HUES64 (cell line): ENCODE measurements at regions not wholly inside any gene's neighbourhood (a gene's known extent, or its start where the extent isn't known, plus 50 kb on each side); places are given as distances from the start of the nearest gene placed in this dataset.
"Not testable (repeated sequence)": the region's sequence is repeated elsewhere in the genome, so short reads cannot be mapped to it uniquely, and the experiment has no call there.

ENCODE experiments used
- H3K27ac ChIP-seq: 2 replicates; pipeline ENCODE4 v1.7.0; 2013; ENCODE audit warnings: low read depth, low read length, inconsistent platforms
- H3K27me3 ChIP-seq: 2 replicates; pipeline ENCODE4 v1.6.1; 2013; ENCODE audit warnings: mild to moderate bottlenecking, low read length; ENCODE audit not compliant: insufficient read depth
- H3K36me3 ChIP-seq: 2 replicates; pipeline ENCODE4 v1.6.1; 2013; ENCODE audit warnings: mild to moderate bottlenecking, low read length; ENCODE audit not compliant: insufficient read depth
- H3K4me1 ChIP-seq: 2 replicates; pipeline ENCODE4 v1.6.1; 2013; ENCODE audit warnings: mild to moderate bottlenecking, low read length, moderate library complexity; ENCODE audit not compliant: insufficient read depth
- H3K4me3 ChIP-seq: 2 replicates; pipeline ENCODE4 v1.5.1; 2013; ENCODE audit warnings: mild to moderate bottlenecking, low read length, moderate library complexity
- H3K9ac ChIP-seq: 2 replicates; pipeline ENCODE4 v1.6.1; 2013; ENCODE audit warnings: mild to moderate bottlenecking, low read depth, low read length
- H3K9me3 ChIP-seq: 2 replicates; pipeline ENCODE4 v1.6.1; 2013; ENCODE audit warnings: low read depth, low read length; ENCODE audit not compliant: insufficient read depth
- WGBS: fragments of 150-250, 120-280 bp; methylation state at CpG from one replicate; pipeline ENCODE4 v1.1.7; 2013; ENCODE audit warnings: missing lambda C conversion rate; 5-methylcytosine and 5-hydroxymethylcytosine counted together

GRCh38 chr3:191566469-191566868, 105.5 kb downstream of the PYDC2 start:
- 93% methylated on average over 1 of the region's 1 CpG for WGBS
- no peaks in the 10 kb centered on the region for H3K4me1 ChIP-seq
- H3K9ac ChIP-seq: no peak overlapping the region
- no peaks in the 10 kb centered on the region for H3K36me3 ChIP-seq
- no peak overlapping the region for H3K4me3 ChIP-seq
- no peaks in the 10 kb centered on the region for H3K9me3 ChIP-seq
- no peaks in the 10 kb centered on the region for H3K27me3 ChIP-seq
- no peak overlapping the region for H3K27ac ChIP-seq

DNA sequence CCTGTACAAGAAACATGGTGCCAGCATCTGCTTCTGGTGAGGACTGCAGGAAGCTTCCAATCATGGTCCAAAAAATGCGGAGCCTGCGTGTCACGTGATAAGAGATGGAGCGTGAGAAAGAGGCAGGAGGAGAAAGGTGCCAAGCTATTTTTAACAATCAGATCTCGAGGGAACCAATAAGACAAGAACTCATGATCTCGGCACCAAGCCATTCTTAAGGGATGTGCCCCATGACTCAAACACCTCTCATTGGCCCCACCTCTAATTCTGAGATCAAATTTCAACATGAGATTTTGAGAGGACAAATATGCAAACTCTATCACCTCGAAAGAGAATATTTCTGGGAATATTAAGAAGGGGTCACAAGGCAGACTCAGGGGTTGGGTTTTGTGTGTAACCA, 107.2 kb downstream of the PYDC2 start:
- Histone ChIP-seq H3K36me3 (no peaks in the 10 kb centered on the region), H3K4me1 (no peaks in the 10 kb centered on the region)
- 95% methylated on average over 7 of the region's 7 CpGs for WGBS

GRCh38 chr3:191592105-191592504, 131.1 kb downstream of the PYDC2 start:
- Histone ChIP-seq H3K4me3 (no peak overlapping the region), H3K9ac (no peak overlapping the region), H3K27me3 (no peaks in the 10 kb centered on the region), H3K9me3 (no peaks in the 10 kb centered on the region), H3K27ac (no peak overlapping the region), H3K36me3 (no peaks in the 10 kb centered on the region), H3K4me1 (no peaks in the 10 kb centered on the region)
- 100% methylated on average over 1 of the region's 1 CpG for WGBS

More for the DNA sequence above, 107.2 kb downstream of the PYDC2 start:
- no peaks in the 10 kb centered on the region for H3K9me3 ChIP-seq
- H3K27me3 ChIP-seq: no peaks in the 10 kb centered on the region
- H3K9ac ChIP-seq: no peak overlapping the region
- no peak overlapping the region for H3K4me3 ChIP-seq
- H3K27ac ChIP-seq: no peak overlapping the region

GRCh38 chr3:191593486-191593885, 132.5 kb downstream of the PYDC2 start:
- Histone ChIP-seq H3K9ac (no peak overlapping the region), H3K27me3 (no peaks in the 10 kb centered on the region), H3K9me3 (no peaks in the 10 kb centered on the region), H3K4me3 (no peak overlapping the region), H3K36me3 (no peaks in the 10 kb centered on the region), H3K4me1 (no peaks in the 10 kb centered on the region), H3K27ac (no peak overlapping the region)
- 89% methylated on average over 1 of the region's 1 CpG for WGBS

GRCh38 chr3:191615511-191615910, 154.5 kb downstream of the PYDC2 start:
- not testable (repeated sequence) for H3K27ac ChIP-seq, H3K27me3 ChIP-seq, H3K4me3 ChIP-seq, H3K9me3 ChIP-seq, H3K36me3 ChIP-seq, H3K4me1 ChIP-seq, H3K9ac ChIP-seq
- 100% methylated on average over 1 of the region's 1 CpG for WGBS

DNA sequence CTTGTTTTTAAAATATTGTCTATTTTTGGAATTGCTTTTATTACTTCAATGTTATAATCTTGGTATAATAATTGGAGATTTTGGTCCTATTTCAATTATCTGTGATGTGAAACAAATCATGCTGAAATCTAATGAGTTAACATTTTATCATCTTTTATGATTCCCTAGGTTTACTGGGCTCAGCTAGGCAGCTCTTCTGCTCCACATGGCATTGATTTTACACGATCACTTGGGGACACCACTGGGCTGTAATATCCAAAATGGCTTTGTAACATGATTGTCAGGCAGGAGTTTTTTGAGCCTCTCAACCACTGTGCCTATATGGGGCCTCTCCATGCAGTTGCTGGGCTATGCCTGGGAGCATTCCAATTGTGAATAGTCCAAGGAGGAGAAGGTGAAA, 163.3 kb downstream of the PYDC2 start:
- no peaks in the 10 kb centered on the region for H3K27me3 ChIP-seq
- no peak overlapping the region for H3K9ac ChIP-seq
- no peak overlapping the region for H3K27ac ChIP-seq
- WGBS: 88% methylated on average over 1 of the region's 1 CpG
- H3K4me3 ChIP-seq: no peak overlapping the region
- H3K9me3 ChIP-seq: no peaks in the 10 kb centered on the region
- H3K36me3 ChIP-seq: no peaks in the 10 kb centered on the region
- no peaks in the 10 kb centered on the region; the same call in 1 of the 2 replicates for H3K4me1 ChIP-seq

- 86% methylated on average over 8 of the region's 8 CpGs for WGBS
- no peaks in the 10 kb centered on the region; the same call in 1 of the 2 replicates for H3K4me1 ChIP-seq
- no peaks in the 10 kb centered on the region for H3K9me3 ChIP-seq
- no peaks in the 10 kb centered on the region for H3K36me3 ChIP-seq
- no peak overlapping the region for H3K9ac ChIP-seq
- H3K27ac ChIP-seq: no peak overlapping the region
- H3K27me3 ChIP-seq: no peaks in the 10 kb centered on the region
- H3K4me3 ChIP-seq: no peak overlapping the region
Observed at GRCh38 chr3:191627064-191627463, 166.1 kb downstream of the PYDC2 start.

DNA sequence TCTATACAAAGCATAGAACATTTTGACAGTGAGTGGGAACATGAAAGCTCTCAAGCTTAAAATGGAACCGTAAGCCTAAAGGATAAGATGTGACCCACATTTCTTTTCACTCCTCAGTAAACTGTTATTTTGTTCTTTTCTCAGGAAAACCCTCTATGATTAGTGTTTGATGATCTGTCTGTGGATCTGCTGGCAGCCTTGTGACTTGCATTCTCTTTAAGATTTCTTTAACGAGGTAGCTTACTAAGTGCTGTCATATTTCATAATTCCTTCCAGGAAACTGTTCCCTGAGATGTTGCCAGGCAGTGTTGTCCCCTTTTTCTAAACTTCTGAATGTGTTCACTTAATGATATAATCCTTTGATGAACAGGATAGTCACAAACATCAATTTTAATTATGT, 167.6 kb downstream of the PYDC2 start:
- 90% methylated on average over 2 of the region's 2 CpGs for WGBS
- no peak overlapping the region for H3K4me3 ChIP-seq
- H3K9ac ChIP-seq: no peak overlapping the region
- no peaks in the 10 kb centered on the region for H3K36me3 ChIP-seq
- H3K27ac ChIP-seq: no peak overlapping the region
- H3K27me3 ChIP-seq: no peaks in the 10 kb centered on the region
- no peaks in the 10 kb centered on the region for H3K9me3 ChIP-seq
- H3K4me1 ChIP-seq: no peaks in the 10 kb centered on the region; the same call in 1 of the 2 replicates

- no peaks in the 10 kb centered on the region; the same call in 1 of the 2 replicates for H3K4me1 ChIP-seq
- no peaks in the 10 kb centered on the region for H3K9me3 ChIP-seq
- no peaks in the 10 kb centered on the region for H3K36me3 ChIP-seq
- H3K9ac ChIP-seq: no peak overlapping the region
- H3K4me3 ChIP-seq: no peak overlapping the region
- no peak overlapping the region for H3K27ac ChIP-seq
- no peaks in the 10 kb centered on the region for H3K27me3 ChIP-seq
- 87% methylated on average over 1 of the region's 3 CpGs for WGBS
Observed at GRCh38 chr3:191631496-191631895, 170.5 kb downstream of the PYDC2 start.

- no peaks in the 10 kb centered on the region for H3K4me1 ChIP-seq
- no peaks in the 10 kb centered on the region for H3K36me3 ChIP-seq
- 64% methylated on average over 1 of the region's 1 CpG for WGBS
- H3K4me3 ChIP-seq: no peak overlapping the region
- H3K9me3 ChIP-seq: no peaks in the 10 kb centered on the region
- no peaks in the 10 kb centered on the region for H3K27me3 ChIP-seq
- no peak overlapping the region for H3K27ac ChIP-seq
- H3K9ac ChIP-seq: no peak overlapping the region
Observed at GRCh38 chr3:191634902-191635301, 173.9 kb downstream of the PYDC2 start.

DNA sequence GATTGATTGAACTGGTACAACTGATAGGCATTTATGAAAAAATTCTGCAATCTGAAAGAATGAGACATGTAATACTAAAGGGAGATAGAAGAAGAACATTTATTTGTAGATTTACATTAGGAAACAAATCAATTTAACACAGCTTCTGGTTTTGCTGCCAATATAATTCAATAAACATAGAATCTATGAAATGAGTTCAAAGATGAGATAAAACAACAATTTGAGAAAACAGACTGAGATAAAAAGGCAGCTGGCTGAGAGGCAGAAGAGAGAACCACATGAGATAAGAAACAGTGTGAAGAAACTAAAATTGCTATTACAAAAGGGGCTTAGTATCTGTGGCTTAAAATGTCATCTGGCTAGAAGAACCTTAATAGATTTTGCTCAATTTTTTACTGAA, 176.6 kb downstream of the PYDC2 start:
- Histone ChIP-seq H3K36me3 (no peaks in the 10 kb centered on the region), H3K9ac (no peak overlapping the region), H3K4me3 (no peak overlapping the region), H3K4me1 (no peaks in the 10 kb centered on the region), H3K27ac (no peak overlapping the region), H3K27me3 (no peaks in the 10 kb centered on the region), H3K9me3 (no peaks in the 10 kb centered on the region)

DNA sequence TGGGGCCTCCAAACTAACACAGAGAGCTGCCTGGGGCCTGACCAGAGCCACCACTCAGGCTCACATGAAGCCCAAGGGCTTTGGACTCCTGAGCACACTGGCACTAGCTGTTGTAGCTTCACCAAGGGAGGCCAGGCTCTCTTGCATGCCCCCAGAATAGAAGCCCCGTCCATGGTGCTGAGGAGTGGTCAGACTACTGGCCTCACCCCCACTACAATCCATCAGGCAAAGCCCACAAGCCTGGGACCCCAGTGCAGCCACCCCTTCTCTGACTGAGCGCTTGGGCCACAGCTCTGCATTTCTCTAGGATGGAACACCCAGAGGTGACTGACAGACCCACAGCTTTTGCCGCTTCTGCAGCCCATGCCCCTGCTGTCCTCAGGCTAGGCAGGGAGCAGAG, 180.8 kb downstream of the PYDC2 start:
- Histone ChIP-seq H3K27me3 (no peaks in the 10 kb centered on the region), H3K9ac (no peak overlapping the region), H3K4me3 (no peak overlapping the region), H3K4me1 (no peaks in the 10 kb centered on the region), H3K9me3 (peaks cover 6% of the 10 kb centered on the region; the same call in 1 of the 2 replicates), H3K27ac (no peak overlapping the region), H3K36me3 (no peaks in the 10 kb centered on the region)
- WGBS: 92% methylated on average over 3 of the region's 3 CpGs
